ENCODE measurements at regions not wholly inside any gene's neighbourhood (a gene's known extent, or its start where the extent isn't known, plus 50 kb on each side); places are given as distances from the start of the nearest gene placed in this dataset.

GRCh38 chr6:84344005-84344404 lies 116.6 kb upstream of the CEP162 start:
- no peaks in the 10 kb centered on the region for H3K27me3 ChIP-seq (ENCODE audit: control insufficient read depth, insufficient read depth)
- H3K4me1 ChIP-seq (ENCODE audit: control insufficient read depth, insufficient read depth, low read length), result no peaks in the 10 kb centered on the region
- H3K27ac ChIP-seq (ENCODE audit: low read length), result no peak overlapping the region
- intact Hi-C loops (cut with DNase I), result no loop called here
- DNase-seq (no peak), ATAC-seq (no peak)
- 75% methylated on average over 3 of the region's 3 CpGs for WGBS
- no peaks in the 10 kb centered on the region for H3K9me3 ChIP-seq (ENCODE audit: control insufficient read depth, low read length)
- H3K4me3 ChIP-seq (ENCODE audit: low read length), result no peak overlapping the region

GRCh38 chr6:84340422-84340821 lies 113.0 kb upstream of the CEP162 start:
- H3K4me3 ChIP-seq (ENCODE audit: low read length), result no peak overlapping the region
- no peaks in the 10 kb centered on the region for H3K4me1 ChIP-seq (ENCODE audit: control insufficient read depth, insufficient read depth, low read length)
- DNase-seq, result no peak
- 83% methylated on average over 8 of the region's 8 CpGs for WGBS
- no peak for ATAC-seq
- no peaks in the 10 kb centered on the region for H3K27me3 ChIP-seq (ENCODE audit: control insufficient read depth, insufficient read depth)
- no peak overlapping the region for H3K27ac ChIP-seq (ENCODE audit: low read length)
- intact Hi-C loops (cut with DNase I), result no loop called here
- H3K9me3 ChIP-seq (ENCODE audit: control insufficient read depth, low read length), result no peaks in the 10 kb centered on the region

GRCh38 chr6:84333842-84334241 lies 106.4 kb upstream of the CEP162 start:
- H3K27me3 ChIP-seq (ENCODE audit: control insufficient read depth, insufficient read depth), result no peaks in the 10 kb centered on the region
- ATAC-seq (no peak), DNase-seq (no peak)
- no peak overlapping the region for H3K27ac ChIP-seq (ENCODE audit: low read length)
- no peaks in the 10 kb centered on the region for H3K4me1 ChIP-seq (ENCODE audit: control insufficient read depth, insufficient read depth, low read length)
- intact Hi-C loops (cut with DNase I), result no loop called here
- H3K4me3 ChIP-seq (ENCODE audit: low read length), result no peak overlapping the region
- WGBS, result 46% methylated on average over 5 of the region's 5 CpGs
- H3K9me3 ChIP-seq (ENCODE audit: control insufficient read depth, low read length), result no peaks in the 10 kb centered on the region

- 85% methylated on average over 3 of the region's 3 CpGs for WGBS
- Histone ChIP-seq H3K27ac (ENCODE audit: low read length) (no peak overlapping the region), H3K9me3 (ENCODE audit: control insufficient read depth, low read length) (no peaks in the 10 kb centered on the region), H3K4me1 (ENCODE audit: control insufficient read depth, insufficient read depth, low read length) (no peaks in the 10 kb centered on the region), H3K27me3 (ENCODE audit: control insufficient read depth, insufficient read depth) (no peaks in the 10 kb centered on the region), H3K4me3 (ENCODE audit: low read length) (no peak overlapping the region)
- DNase-seq (no peak), ATAC-seq (no peak)
- intact Hi-C loops (cut with DNase I), result no loop called here
These were observed 104.9 kb upstream of the CEP162 start for GRCh38 chr6:84332139-84333034.

- Histone ChIP-seq H3K27me3 (ENCODE audit: control insufficient read depth, insufficient read depth) (no peaks in the 10 kb centered on the region), H3K4me1 (ENCODE audit: control insufficient read depth, insufficient read depth, low read length) (no peaks in the 10 kb centered on the region), H3K4me3 (ENCODE audit: low read length) (no peak overlapping the region), H3K27ac (ENCODE audit: low read length) (no peak overlapping the region), H3K9me3 (ENCODE audit: control insufficient read depth, low read length) (no peaks in the 10 kb centered on the region)
- DNase-seq (no peak), ATAC-seq (no peak)
- WGBS, result 79% methylated on average over 2 of the region's 2 CpGs
- intact Hi-C loops (cut with DNase I), result no loop called here
These were observed 102.9 kb upstream of the CEP162 start for GRCh38 chr6:84330325-84330724.

- 32% methylated on average over 2 of the region's 2 CpGs for WGBS
- Histone ChIP-seq H3K27ac (ENCODE audit: low read length) (no peak overlapping the region), H3K9me3 (ENCODE audit: control insufficient read depth, low read length) (no peaks in the 10 kb centered on the region), H3K27me3 (ENCODE audit: control insufficient read depth, insufficient read depth) (no peaks in the 10 kb centered on the region), H3K4me3 (ENCODE audit: low read length) (no peak overlapping the region), H3K4me1 (ENCODE audit: control insufficient read depth, insufficient read depth, low read length) (no peaks in the 10 kb centered on the region)
- intact Hi-C loops (cut with DNase I), result no loop called here
- DNase-seq (no peak), ATAC-seq (no peak)
These were observed 102.1 kb upstream of the CEP162 start for GRCh38 chr6:84329516-84329915.

GRCh38 chr6:84329077-84329476 lies 101.6 kb upstream of the CEP162 start:
- Histone ChIP-seq H3K4me1 (ENCODE audit: control insufficient read depth, insufficient read depth, low read length) (no peaks in the 10 kb centered on the region), H3K27me3 (ENCODE audit: control insufficient read depth, insufficient read depth) (no peaks in the 10 kb centered on the region), H3K9me3 (ENCODE audit: control insufficient read depth, low read length) (no peaks in the 10 kb centered on the region), H3K4me3 (ENCODE audit: low read length) (no peak overlapping the region), H3K27ac (ENCODE audit: low read length) (no peak overlapping the region)
- no peak for ATAC-seq
- 56% methylated on average over 3 of the region's 3 CpGs for WGBS
- DNase-seq, result no peak
- intact Hi-C loops (cut with DNase I), result no loop called here

- no peak for ATAC-seq
- Histone ChIP-seq H3K27me3 (ENCODE audit: control insufficient read depth, insufficient read depth) (no peaks in the 10 kb centered on the region), H3K27ac (ENCODE audit: low read length) (no peak overlapping the region), H3K9me3 (ENCODE audit: control insufficient read depth, low read length) (no peaks in the 10 kb centered on the region), H3K4me3 (ENCODE audit: low read length) (no peak overlapping the region), H3K4me1 (ENCODE audit: control insufficient read depth, insufficient read depth, low read length) (no peaks in the 10 kb centered on the region)
- intact Hi-C loops (cut with DNase I), result no loop called here
- DNase-seq, result no peak
- 77% methylated on average over 2 of the region's 2 CpGs for WGBS
These were observed 90.0 kb upstream of the CEP162 start for GRCh38 chr6:84317463-84317862.

GRCh38 chr6:84314377-84314898 lies 87.0 kb upstream of the CEP162 start:
- intact Hi-C loops (cut with DNase I), result no loop called here
- no peak for ATAC-seq
- no peaks in the 10 kb centered on the region for H3K4me1 ChIP-seq (ENCODE audit: control insufficient read depth, insufficient read depth, low read length)
- DNase-seq, result no peak
- no peak overlapping the region for H3K27ac ChIP-seq (ENCODE audit: low read length)
- H3K4me3 ChIP-seq (ENCODE audit: low read length), result no peak overlapping the region
- no peaks in the 10 kb centered on the region for H3K27me3 ChIP-seq (ENCODE audit: control insufficient read depth, insufficient read depth)
- no peaks in the 10 kb centered on the region for H3K9me3 ChIP-seq (ENCODE audit: control insufficient read depth, low read length)
- 30% methylated on average over 1 of the region's 1 CpG for WGBS

GRCh38 chr6:84309336-84309735 lies 81.9 kb upstream of the CEP162 start:
- Histone ChIP-seq H3K4me1 (ENCODE audit: control insufficient read depth, insufficient read depth, low read length) (no peaks in the 10 kb centered on the region), H3K27ac (ENCODE audit: low read length) (no peak overlapping the region), H3K27me3 (ENCODE audit: control insufficient read depth, insufficient read depth) (no peaks in the 10 kb centered on the region), H3K4me3 (ENCODE audit: low read length) (no peak overlapping the region), H3K9me3 (ENCODE audit: control insufficient read depth, low read length) (no peaks in the 10 kb centered on the region)
- DNase-seq (no peak), ATAC-seq (no peak)
- WGBS, result 44% methylated on average over 2 of the region's 2 CpGs
- intact Hi-C loops (cut with DNase I), result no loop called here

GRCh38 chr6:84304881-84305280 lies 77.4 kb upstream of the CEP162 start:
- Histone ChIP-seq H3K27ac (ENCODE audit: low read length) (no peak overlapping the region), H3K4me1 (ENCODE audit: control insufficient read depth, insufficient read depth, low read length) (no peaks in the 10 kb centered on the region), H3K9me3 (ENCODE audit: control insufficient read depth, low read length) (no peaks in the 10 kb centered on the region), H3K27me3 (ENCODE audit: control insufficient read depth, insufficient read depth) (no peaks in the 10 kb centered on the region), H3K4me3 (ENCODE audit: low read length) (no peak overlapping the region)
- DNase-seq (no peak), ATAC-seq (no peak)
- WGBS, result 72% methylated on average over 3 of the region's 3 CpGs
- intact Hi-C loops (cut with DNase I), result no loop called here
